Transverse colon (tissue), 4 donors: ENCODE measurements at regions not wholly inside any gene's neighbourhood (a gene's known extent, or its start where the extent isn't known, plus 50 kb on each side); places are given as distances from the start of the nearest gene placed in this dataset.

Source experiments
- DNase-seq: peaks from one replicate; pipeline ENCODE4 v3.0.0-alpha.2; 2019
- H3K27ac ChIP-seq, 4 donors: fragments of 200-600 bp; sonication (generic); 2 replicates each; pipeline ENCODE4 v1.5.1; 2016 to 2018; ENCODE audit warnings: inconsistent platforms in 4 of 4
- H3K27me3 ChIP-seq: fragments of 200-600 bp; sonication (generic); 2 replicates; pipeline ENCODE4 v1.5.1; 2017; ENCODE audit warnings: inconsistent platforms
- H3K36me3 ChIP-seq, 4 donors: fragments of 200-600 bp; sonication (generic); 2 replicates each; pipeline ENCODE4 v1.5.1; 2017 to 2019; ENCODE audit warnings: inconsistent platforms in 4 of 4
- H3K4me1 ChIP-seq, 4 donors: fragments of 200-600 bp; sonication (generic); 2 replicates each; pipeline ENCODE4 v1.5.1; 2017 to 2020; ENCODE audit warnings: inconsistent platforms in 4 of 4
- H3K4me3 ChIP-seq, 4 donors: fragments of 200-600 bp; sonication (generic); 1 replicate in 1 of 4; 2 replicates in 3 of 4; pipeline versions ENCODE4 v1.5.1 to v1.6.1; 2017 to 2019; ENCODE audit warnings: inconsistent platforms in 4 of 4
- H3K9me3 ChIP-seq, 2 donors: fragments of 200-600 bp; sonication (generic); 2 replicates each; pipeline ENCODE4 v1.5.1; 2017 to 2019; ENCODE audit warnings: inconsistent platforms in 2 of 2
- EP300 ChIP-seq: sonication (generic); formaldehyde crosslinking; IDR thresholded peaks from one replicate; pipeline ENCODE4 v1.6.1; 2017; ENCODE audit warnings: antibody characterized with exemption, low read depth
- POLR2A ChIP-seq: fragments of 450-650 bp; IDR thresholded peaks from one replicate; pipeline ENCODE4 v1.6.1; 2016; ENCODE audit warnings: antibody characterized with exemption, mild to moderate bottlenecking, moderate library complexity
- POLR2AphosphoS5 ChIP-seq, 3 donors: sonication (generic); formaldehyde crosslinking; IDR thresholded peaks; one replicate each; pipeline ENCODE4 v1.6.1; 2016; ENCODE audit warnings: antibody characterized with exemption in 3 of 3
- WGBS, 2 donors: methylation state at CpG; one replicate each; pipeline ENCODE4 v1.1.5; 2018; ENCODE audit warnings: low coverage in 1 of 2; 5-methylcytosine and 5-hydroxymethylcytosine counted together
- in situ Hi-C, 4 donors: fragments of 200-750 bp; cut with MboI; loops; one replicate each; pipeline versions ENCODE4 v1.15.0 to v1.15.1; 2017; ENCODE audit warnings: low sequenced_read_pairs in 3 of 4, low pct_ligation_motif_present in 1 of 4, low pct_unique_long_range_greater_than_20kb in 1 of 4
- intact Hi-C: fragments of 100-400 bp; cut with DNase I; formaldehyde crosslinking; loops from one replicate; pipeline ENCODE4 v1.15.1; 2023; ENCODE audit warnings: low total_unique reads
- TF ChIP-seq, protein P1 (sequence below), 5 experiments: fragments of 200-600 bp in 3 of 5; fragments of 450-650 bp in 2 of 5; sonication (generic) in 3 of 5; IDR thresholded peaks; 1 replicate in 2 of 5; 2 replicates in 3 of 5; pipeline ENCODE4 v1.5.1; 2016 to 2017; ENCODE audit warnings: antibody characterized with exemption in 5 of 5, inconsistent platforms in 3 of 5, mild to moderate bottlenecking in 2 of 5, moderate library complexity in 1 of 5

DNA sequence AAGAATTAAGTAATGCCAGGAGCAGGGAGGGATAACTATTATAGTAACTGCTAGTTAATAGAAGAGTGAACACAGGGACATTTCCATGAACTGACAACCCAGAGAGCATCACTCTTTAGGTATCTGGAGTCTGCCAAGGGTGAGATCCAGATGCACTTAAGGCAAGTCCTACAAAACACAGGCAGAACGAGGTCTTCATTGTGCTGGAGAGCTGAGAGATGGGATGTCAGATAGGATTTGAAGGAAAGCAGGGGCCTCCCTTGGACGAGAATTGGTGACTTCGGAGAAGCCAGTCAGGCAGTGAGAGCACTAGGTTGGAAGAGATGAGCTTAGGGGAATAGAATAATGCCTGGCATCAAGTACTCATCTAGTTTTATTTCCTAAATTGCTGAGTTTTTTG is 684.5 kb downstream of the GATA3 start:
- DNase-seq, result no peak
- WGBS, 2 donors, result 44 to 48% methylated on average over 3 of the region's 3 CpGs
- intact Hi-C loops, result loop anchor here (1.0 kb wide), 1 partner anchor 38 kb away; no protein-coding TSS in a partner anchor
- Histone ChIP-seq H3K36me3 (no peaks in the 10 kb centered on the region), H3K27ac (no peak overlapping the region), H3K27me3 (no peaks in the 10 kb centered on the region), H3K4me3 (no peak overlapping the region), H3K9me3 (no peaks in the 10 kb centered on the region), H3K4me1 (no peaks in the 10 kb centered on the region)
- TF ChIP-seq, protein P1, sequence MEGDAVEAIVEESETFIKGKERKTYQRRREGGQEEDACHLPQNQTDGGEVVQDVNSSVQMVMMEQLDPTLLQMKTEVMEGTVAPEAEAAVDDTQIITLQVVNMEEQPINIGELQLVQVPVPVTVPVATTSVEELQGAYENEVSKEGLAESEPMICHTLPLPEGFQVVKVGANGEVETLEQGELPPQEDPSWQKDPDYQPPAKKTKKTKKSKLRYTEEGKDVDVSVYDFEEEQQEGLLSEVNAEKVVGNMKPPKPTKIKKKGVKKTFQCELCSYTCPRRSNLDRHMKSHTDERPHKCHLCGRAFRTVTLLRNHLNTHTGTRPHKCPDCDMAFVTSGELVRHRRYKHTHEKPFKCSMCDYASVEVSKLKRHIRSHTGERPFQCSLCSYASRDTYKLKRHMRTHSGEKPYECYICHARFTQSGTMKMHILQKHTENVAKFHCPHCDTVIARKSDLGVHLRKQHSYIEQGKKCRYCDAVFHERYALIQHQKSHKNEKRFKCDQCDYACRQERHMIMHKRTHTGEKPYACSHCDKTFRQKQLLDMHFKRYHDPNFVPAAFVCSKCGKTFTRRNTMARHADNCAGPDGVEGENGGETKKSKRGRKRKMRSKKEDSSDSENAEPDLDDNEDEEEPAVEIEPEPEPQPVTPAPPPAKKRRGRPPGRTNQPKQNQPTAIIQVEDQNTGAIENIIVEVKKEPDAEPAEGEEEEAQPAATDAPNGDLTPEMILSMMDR (IDR thresholded peaks at IDR 0.05), result no peak
- no peak for TF ChIP-seq POLR2A
- TF ChIP-seq EP300, result no peak
- no peak for TF ChIP-seq POLR2AphosphoS5 (IDR thresholded peaks at IDR 0.05)
- in situ Hi-C loops, result loop anchor here in 1 of 4 donors (25.0 kb wide), 1 partner anchor 102 kb away; no protein-coding TSS in a partner anchor

DNA sequence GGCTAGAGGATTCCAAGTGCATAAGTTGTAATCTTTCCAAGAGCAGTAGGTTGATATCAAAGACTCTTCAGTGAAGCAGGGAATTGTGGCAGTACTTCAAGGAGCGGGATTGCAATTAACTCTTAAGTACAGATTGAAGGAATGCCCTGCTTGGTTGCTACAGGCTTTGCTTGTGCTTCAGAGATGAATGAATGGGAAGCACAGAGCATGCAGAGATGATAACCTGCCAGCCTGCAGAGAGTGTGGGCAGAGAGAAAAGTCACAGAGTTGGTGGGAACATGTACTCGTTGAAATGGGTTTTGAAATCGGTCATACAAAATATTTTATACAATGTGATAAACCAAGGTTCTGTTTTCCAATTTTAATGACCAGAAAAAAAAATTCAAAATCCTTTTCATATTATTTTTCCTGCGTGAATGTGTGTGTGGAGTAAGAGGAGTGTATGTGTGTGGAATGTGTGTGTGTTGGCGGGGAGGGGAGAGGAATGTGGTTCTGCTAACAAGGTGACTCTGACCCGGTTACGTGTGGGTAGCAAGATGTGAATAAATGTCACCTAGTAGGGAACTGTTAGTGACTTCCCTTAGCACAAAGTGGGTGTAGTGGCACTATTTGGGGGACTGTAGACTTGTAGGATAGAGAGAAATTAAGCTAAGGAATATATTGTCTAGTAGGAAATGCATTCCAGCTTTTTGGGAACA is 697.8 kb downstream of the GATA3 start:
- Histone ChIP-seq H3K27ac (no peak overlapping the region), H3K36me3 (no peaks in the 10 kb centered on the region), H3K9me3 (no peaks in the 10 kb centered on the region), H3K4me3 (no peak overlapping the region), H3K27me3 (no peaks in the 10 kb centered on the region), H3K4me1 (no peaks in the 10 kb centered on the region)
- WGBS, 2 donors, result 67 to 76% methylated on average over 6 to 7 of the region's 7 CpGs
- no peak for TF ChIP-seq POLR2AphosphoS5 (IDR thresholded peaks at IDR 0.05)
- in situ Hi-C loops (no loop called here), intact Hi-C loops (no loop called here)
- DNase-seq, result no peak

DNA sequence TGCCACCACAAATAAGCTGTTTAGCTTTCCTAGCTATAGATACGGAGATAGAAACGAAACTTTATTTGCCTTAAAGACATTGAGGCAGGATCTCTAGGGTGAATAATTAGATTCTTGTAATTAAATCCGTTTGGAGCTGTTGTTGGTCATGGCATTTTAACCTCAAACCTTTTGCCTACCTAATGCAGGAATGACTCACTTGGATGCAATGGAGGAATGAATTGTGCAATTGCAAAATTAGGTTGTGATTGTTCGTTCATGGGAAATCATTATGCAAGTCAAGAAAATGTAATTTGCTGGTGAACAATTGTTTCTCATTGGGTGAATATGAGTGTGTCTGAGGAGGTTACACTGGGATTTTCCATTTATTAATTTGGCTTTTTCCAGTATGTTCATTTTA is 703.5 kb downstream of the GATA3 start:
- no peaks in the 10 kb centered on the region for H3K27me3 ChIP-seq
- in situ Hi-C loops (no loop called here), intact Hi-C loops (no loop called here)
- 40 to 44% methylated on average over 4 of the region's 4 CpGs for WGBS, 2 donors
- H3K36me3 ChIP-seq, result no peaks in the 10 kb centered on the region
- no peak for DNase-seq
- no peak overlapping the region for H3K4me3 ChIP-seq
- H3K4me1 ChIP-seq, result no peaks in the 10 kb centered on the region
- TF ChIP-seq, protein P1 (IDR thresholded peaks at IDR 0.05), result no peak
- TF ChIP-seq EP300 (no peak), POLR2AphosphoS5 (IDR thresholded peaks at IDR 0.05) (no peak)
- no peak overlapping the region for H3K27ac ChIP-seq
- no peaks in the 10 kb centered on the region for H3K9me3 ChIP-seq

DNA sequence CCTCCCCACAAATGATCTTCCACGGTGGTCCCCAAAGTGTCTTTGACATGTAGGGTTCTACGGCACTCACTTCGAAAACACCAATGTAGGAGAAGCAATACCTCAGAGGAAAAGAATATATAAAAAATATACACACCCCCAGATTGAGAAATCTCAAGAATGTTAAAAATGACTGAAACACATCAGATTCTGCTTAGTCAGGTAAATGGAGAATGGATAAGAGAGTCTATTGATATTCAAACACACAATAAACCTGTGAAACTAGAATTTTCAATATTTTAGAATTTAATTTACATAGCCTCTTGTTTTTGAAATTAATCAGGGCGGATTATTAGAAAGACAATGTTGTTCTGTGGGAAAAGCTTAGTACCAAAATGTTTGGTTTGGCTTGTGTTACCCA is 712.4 kb downstream of the GATA3 start:
- in situ Hi-C loops, result no loop called here
- TF ChIP-seq POLR2A, result no peak
- TF ChIP-seq, protein P1 (IDR thresholded peaks at IDR 0.05), result no peak
- no peak for TF ChIP-seq POLR2AphosphoS5 (IDR thresholded peaks at IDR 0.05)
- TF ChIP-seq EP300, result no peak
- 85 to 90% methylated on average over 2 to 4 of the region's 4 CpGs for WGBS, 2 donors
- H3K27me3 ChIP-seq, result no peaks in the 10 kb centered on the region
- DNase-seq, result no peak
- no peaks in the 10 kb centered on the region for H3K4me1 ChIP-seq
- no peaks in the 10 kb centered on the region for H3K36me3 ChIP-seq
- no peak overlapping the region for H3K27ac ChIP-seq
- no peak overlapping the region for H3K4me3 ChIP-seq
- no peaks in the 10 kb centered on the region for H3K9me3 ChIP-seq
- intact Hi-C loops, result no loop called here

DNA sequence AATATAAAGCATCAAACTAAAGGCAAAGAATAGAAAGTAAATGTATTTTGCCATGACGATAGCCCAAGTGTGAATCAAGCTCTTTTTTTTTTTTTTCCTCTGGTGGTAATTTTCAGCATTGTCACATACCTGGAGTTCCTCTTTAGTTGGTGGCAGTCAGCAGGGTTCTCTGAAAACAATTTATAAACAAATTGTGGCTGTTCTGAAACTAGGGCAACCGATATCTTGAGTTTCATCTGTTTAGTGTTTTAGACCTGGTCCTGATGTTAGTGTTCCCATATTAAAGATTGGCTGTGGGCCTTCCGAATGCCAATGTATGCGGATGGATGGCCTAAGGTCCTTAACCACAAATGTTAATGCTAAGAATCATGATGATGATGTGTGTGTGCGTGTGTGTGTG is 713.1 kb downstream of the GATA3 start:
- H3K27ac ChIP-seq, result no peak overlapping the region
- no peaks in the 10 kb centered on the region for H3K36me3 ChIP-seq
- DNase-seq, result no peak
- WGBS, 2 donors, result 63 to 75% methylated on average over 5 of the region's 5 CpGs
- H3K4me3 ChIP-seq, result no peak overlapping the region
- intact Hi-C loops, result no loop called here
- no peaks in the 10 kb centered on the region for H3K27me3 ChIP-seq
- no peak for TF ChIP-seq POLR2A
- TF ChIP-seq POLR2AphosphoS5 (IDR thresholded peaks at IDR 0.05), result no peak
- no peak for TF ChIP-seq EP300
- TF ChIP-seq, protein P1 (IDR thresholded peaks at IDR 0.05), result no peak
- H3K4me1 ChIP-seq, result no peaks in the 10 kb centered on the region
- no peaks in the 10 kb centered on the region for H3K9me3 ChIP-seq
- in situ Hi-C loops, result no loop called here
